ENCODE measurements at regions not wholly inside any gene's neighbourhood (a gene's known extent, or its start where the extent isn't known, plus 50 kb on each side); places are given as distances from the start of the nearest gene placed in this dataset.

DNA sequence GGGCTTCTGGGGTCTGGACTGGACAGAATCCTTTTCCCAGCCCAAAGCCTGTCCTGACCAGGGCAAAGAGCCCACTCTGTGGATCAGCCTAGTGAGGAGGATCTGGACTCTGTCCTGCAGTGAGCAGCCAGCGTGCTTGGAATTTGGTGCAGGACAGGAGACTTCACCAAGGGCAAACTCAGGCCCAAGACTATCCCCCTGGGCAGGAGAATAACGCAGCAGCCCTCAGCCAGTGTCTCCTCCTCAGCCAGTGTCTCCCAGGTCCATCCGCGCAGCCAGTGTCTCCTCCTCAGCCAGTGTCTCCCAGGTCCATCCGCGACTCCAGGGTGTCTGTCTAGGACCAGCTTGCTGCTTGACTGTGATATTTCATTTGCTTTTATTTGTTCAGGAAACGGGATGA, 1334.0 kb downstream of the TBC1D22A start:
- TF ChIP-seq, protein P1, sequence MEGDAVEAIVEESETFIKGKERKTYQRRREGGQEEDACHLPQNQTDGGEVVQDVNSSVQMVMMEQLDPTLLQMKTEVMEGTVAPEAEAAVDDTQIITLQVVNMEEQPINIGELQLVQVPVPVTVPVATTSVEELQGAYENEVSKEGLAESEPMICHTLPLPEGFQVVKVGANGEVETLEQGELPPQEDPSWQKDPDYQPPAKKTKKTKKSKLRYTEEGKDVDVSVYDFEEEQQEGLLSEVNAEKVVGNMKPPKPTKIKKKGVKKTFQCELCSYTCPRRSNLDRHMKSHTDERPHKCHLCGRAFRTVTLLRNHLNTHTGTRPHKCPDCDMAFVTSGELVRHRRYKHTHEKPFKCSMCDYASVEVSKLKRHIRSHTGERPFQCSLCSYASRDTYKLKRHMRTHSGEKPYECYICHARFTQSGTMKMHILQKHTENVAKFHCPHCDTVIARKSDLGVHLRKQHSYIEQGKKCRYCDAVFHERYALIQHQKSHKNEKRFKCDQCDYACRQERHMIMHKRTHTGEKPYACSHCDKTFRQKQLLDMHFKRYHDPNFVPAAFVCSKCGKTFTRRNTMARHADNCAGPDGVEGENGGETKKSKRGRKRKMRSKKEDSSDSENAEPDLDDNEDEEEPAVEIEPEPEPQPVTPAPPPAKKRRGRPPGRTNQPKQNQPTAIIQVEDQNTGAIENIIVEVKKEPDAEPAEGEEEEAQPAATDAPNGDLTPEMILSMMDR (IDR thresholded peaks at IDR 0.05; ENCODE audit: insufficient read depth, low read length, poor library complexity, severe bottlenecking) = no peak
- no peak for TF ChIP-seq EZH2phosphoT487 (conservative IDR thresholded peaks at IDR 0.05; ENCODE audit: low read length)
